Natural killer cell (primary cell): ENCODE measurements at regions not wholly inside any gene's neighbourhood (a gene's known extent, or its start where the extent isn't known, plus 50 kb on each side); places are given as distances from the start of the nearest gene placed in this dataset.
"Not testable (repeated sequence)": the region's sequence is repeated elsewhere in the genome, so short reads cannot be mapped to it uniquely, and the experiment has no call there.

ENCODE experiments used
- ATAC-seq, 3 donors: fragments of 150-1000 bp in 2 of 3; fragments of 200-7000 bp in 1 of 3; cut with Tn5 transposase; 1 replicate in 1 of 3; 2 replicates in 2 of 3; pipeline ENCODE4 v1.10.0; 2021; ENCODE audit warnings: mild to moderate bottlenecking in 2 of 3, moderate library complexity in 2 of 3
- DNase-seq, 2 donors: peaks; one replicate each; pipeline versions ENCODE4 v3.0.0 to v3.0.0-alpha.2; 2013 to 2021; ENCODE audit warnings: mixed read lengths in 1 of 2
- H3K27ac ChIP-seq: one replicate; pipeline ENCODE4 v1.5.1; 2013; ENCODE audit warnings: mild to moderate bottlenecking, low read length
- H3K27me3 ChIP-seq: one replicate; pipeline ENCODE4 v1.6.1; 2013; ENCODE audit warnings: low read length; ENCODE audit not compliant: control insufficient read depth, insufficient read depth
- H3K36me3 ChIP-seq: one replicate; pipeline ENCODE4 v1.6.1; 2013; ENCODE audit warnings: low read length; ENCODE audit not compliant: control insufficient read depth, insufficient read depth
- H3K4me1 ChIP-seq: one replicate; pipeline ENCODE4 v1.6.1; 2013; ENCODE audit warnings: low read length; ENCODE audit not compliant: control insufficient read depth, insufficient read depth
- H3K4me3 ChIP-seq: one replicate; pipeline ENCODE4 v1.5.1; 2013; ENCODE audit warnings: low read length
- H3K9me3 ChIP-seq: one replicate; pipeline ENCODE4 v1.6.1; 2013; ENCODE audit warnings: low read length; ENCODE audit not compliant: control insufficient read depth, insufficient read depth
- H3K27ac Mint-ChIP-seq, 2 donors: one replicate each; pipeline ENCODE4 v1.8.0; 2022; ENCODE audit warnings: mild to moderate bottlenecking in 2 of 2, mixed read lengths in 2 of 2, moderate library complexity in 1 of 2
- H3K27me3 Mint-ChIP-seq, 2 donors: one replicate each; pipeline ENCODE4 v1.8.0; 2022; ENCODE audit warnings: low read depth in 2 of 2, mixed read lengths in 2 of 2
- H3K36me3 Mint-ChIP-seq: one replicate; pipeline ENCODE4 v1.8.0; 2022; ENCODE audit warnings: mixed read lengths
- H3K4me1 Mint-ChIP-seq, 2 donors: one replicate each; pipeline ENCODE4 v1.8.0; 2022; ENCODE audit warnings: mixed read lengths in 2 of 2
- H3K4me3 Mint-ChIP-seq: one replicate; pipeline ENCODE4 v1.8.0; 2022; ENCODE audit warnings: mild to moderate bottlenecking, moderate library complexity, mixed read lengths
- H3K9me3 Mint-ChIP-seq, 2 donors: one replicate each; pipeline ENCODE4 v1.8.0; 2022; ENCODE audit warnings: mixed read lengths in 2 of 2
- WGBS: methylation state at CpG from one replicate; pipeline ENCODE4 v1.1.7; 2013; ENCODE audit warnings: missing lambda C conversion rate; ENCODE audit not compliant: insufficient coverage; 5-methylcytosine and 5-hydroxymethylcytosine counted together
- intact Hi-C: fragments of 100-400 bp; cut with micrococcal nuclease; formaldehyde crosslinking; loops from one replicate; pipeline ENCODE4 v1.14.2; 2022
- TF ChIP-seq, protein P1 (sequence below): fragments of 200-600 bp; IDR thresholded peaks from one replicate; pipeline ENCODE4 v1.8.0; 2022; ENCODE audit warnings: antibody characterized with exemption

DNA sequence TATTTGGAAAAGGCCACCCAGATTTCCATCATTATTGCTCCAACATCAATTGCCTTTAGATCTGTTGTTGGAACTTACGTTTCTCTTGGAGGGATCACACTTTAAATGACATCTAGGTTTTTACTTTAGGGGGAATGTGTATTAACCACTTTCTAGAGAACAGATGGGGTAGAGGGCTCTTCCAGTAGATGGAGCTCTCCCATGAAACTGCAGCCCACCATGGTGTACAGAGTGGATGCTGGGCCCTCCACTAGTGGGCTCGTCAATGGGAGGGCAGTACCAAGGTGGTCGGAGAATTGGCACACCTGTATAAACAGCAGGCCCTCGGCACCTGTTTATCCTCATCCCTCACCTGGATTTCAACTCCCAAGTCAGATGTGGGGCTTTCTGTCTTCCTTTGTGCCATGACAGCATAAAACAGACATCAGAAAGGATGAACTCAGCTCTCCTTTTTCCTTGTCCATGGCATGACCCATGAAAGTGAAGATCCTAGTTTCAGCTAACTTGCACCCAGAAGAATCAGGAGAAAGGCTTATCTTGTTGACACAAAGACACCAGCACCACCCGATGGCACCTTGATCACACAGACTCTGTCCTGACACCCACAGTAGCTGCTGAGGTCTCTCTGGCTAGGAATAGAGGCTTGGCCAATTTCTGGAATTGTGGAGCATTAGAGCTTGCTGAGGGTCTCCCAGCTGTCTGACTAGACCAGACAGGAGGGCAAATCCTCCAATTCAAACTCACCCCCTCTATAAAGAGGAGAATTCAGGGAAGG, 150.5 kb downstream of the CYP26A1 start:
- Mint-ChIP-seq H3K4me3 (no peak overlapping the region), H3K9me3 (no peaks in the 10 kb centered on the region), H3K27ac (no peak overlapping the region), H3K4me1 (no peaks in the 10 kb centered on the region), H3K36me3 (no peaks in the 10 kb centered on the region), H3K27me3 (peaks cover 3 to 8% of the 10 kb centered on the region in 2 donors)
- DNase-seq (no peak), ATAC-seq (no peak)
- TF ChIP-seq, protein P1, sequence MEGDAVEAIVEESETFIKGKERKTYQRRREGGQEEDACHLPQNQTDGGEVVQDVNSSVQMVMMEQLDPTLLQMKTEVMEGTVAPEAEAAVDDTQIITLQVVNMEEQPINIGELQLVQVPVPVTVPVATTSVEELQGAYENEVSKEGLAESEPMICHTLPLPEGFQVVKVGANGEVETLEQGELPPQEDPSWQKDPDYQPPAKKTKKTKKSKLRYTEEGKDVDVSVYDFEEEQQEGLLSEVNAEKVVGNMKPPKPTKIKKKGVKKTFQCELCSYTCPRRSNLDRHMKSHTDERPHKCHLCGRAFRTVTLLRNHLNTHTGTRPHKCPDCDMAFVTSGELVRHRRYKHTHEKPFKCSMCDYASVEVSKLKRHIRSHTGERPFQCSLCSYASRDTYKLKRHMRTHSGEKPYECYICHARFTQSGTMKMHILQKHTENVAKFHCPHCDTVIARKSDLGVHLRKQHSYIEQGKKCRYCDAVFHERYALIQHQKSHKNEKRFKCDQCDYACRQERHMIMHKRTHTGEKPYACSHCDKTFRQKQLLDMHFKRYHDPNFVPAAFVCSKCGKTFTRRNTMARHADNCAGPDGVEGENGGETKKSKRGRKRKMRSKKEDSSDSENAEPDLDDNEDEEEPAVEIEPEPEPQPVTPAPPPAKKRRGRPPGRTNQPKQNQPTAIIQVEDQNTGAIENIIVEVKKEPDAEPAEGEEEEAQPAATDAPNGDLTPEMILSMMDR = no peak
- Histone ChIP-seq H3K9me3 (no peaks in the 10 kb centered on the region), H3K27ac (no peak overlapping the region), H3K4me1 (no peaks in the 10 kb centered on the region), H3K27me3 (no peaks in the 10 kb centered on the region), H3K4me3 (no peak overlapping the region), H3K36me3 (no peaks in the 10 kb centered on the region)
- WGBS = 84% methylated on average over 4 of the region's 5 CpGs
- intact Hi-C loops = no loop called here

- Histone ChIP-seq H3K36me3 (no peaks in the 10 kb centered on the region), H3K9me3 (no peaks in the 10 kb centered on the region), H3K27me3 (no peaks in the 10 kb centered on the region), H3K4me3 (no peak overlapping the region), H3K27ac (no peak overlapping the region), H3K4me1 (no peaks in the 10 kb centered on the region)
- TF ChIP-seq, protein P1 = no peak
- intact Hi-C loops = no loop called here
- Mint-ChIP-seq H3K4me1 (no peaks in the 10 kb centered on the region), H3K4me3 (no peak overlapping the region), H3K27me3 (peaks cover 3 to 8% of the 10 kb centered on the region in 2 donors), H3K36me3 (no peaks in the 10 kb centered on the region), H3K27ac (no peak overlapping the region), H3K9me3 (no peaks in the 10 kb centered on the region)
- 74% methylated on average over 6 of the region's 6 CpGs for WGBS
- no peak for ATAC-seq
- no peak for DNase-seq
Observed at GRCh38 chr10:93225938-93226337, 152.2 kb downstream of the CYP26A1 start.

DNA sequence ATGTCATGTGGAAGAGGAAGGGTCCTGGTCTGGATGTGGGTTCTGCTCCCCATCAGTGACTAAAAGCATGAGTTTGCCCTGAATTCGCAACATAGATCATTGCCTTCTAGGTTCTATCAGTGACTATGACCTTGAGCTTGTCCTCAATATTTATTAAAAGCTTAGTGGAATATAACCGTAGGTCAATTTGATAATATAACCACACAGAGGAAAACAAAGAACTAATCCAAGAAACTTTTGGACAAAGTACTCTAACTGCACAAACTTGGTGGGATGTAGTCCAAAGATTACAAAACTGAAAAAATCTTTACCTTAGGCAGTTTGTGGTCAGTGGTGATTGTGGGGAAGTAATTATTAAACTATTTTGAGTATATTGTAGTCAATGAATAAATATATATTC, 152.9 kb downstream of the CYP26A1 start:
- Histone ChIP-seq H3K27me3 (no peaks in the 10 kb centered on the region), H3K9me3 (no peaks in the 10 kb centered on the region), H3K27ac (no peak overlapping the region), H3K4me3 (no peak overlapping the region), H3K4me1 (no peaks in the 10 kb centered on the region), H3K36me3 (no peaks in the 10 kb centered on the region)
- TF ChIP-seq, protein P1 = no peak
- 100% methylated on average over 1 of the region's 2 CpGs for WGBS
- Mint-ChIP-seq H3K36me3 (no peaks in the 10 kb centered on the region), H3K27me3 (peaks cover 3 to 8% of the 10 kb centered on the region in 2 donors), H3K27ac (no peak overlapping the region), H3K9me3 (no peaks in the 10 kb centered on the region), H3K4me1 (no peaks in the 10 kb centered on the region), H3K4me3 (no peak overlapping the region)
- ATAC-seq (no peak), DNase-seq (no peak)
- intact Hi-C loops = no loop called here

- H3K4me1 Mint-ChIP-seq, H3K27me3 ChIP-seq, ATAC-seq, H3K36me3 Mint-ChIP-seq, H3K4me1 ChIP-seq, H3K9me3 Mint-ChIP-seq, H3K27ac ChIP-seq, intact Hi-C loops, H3K4me3 Mint-ChIP-seq, H3K27ac Mint-ChIP-seq, H3K36me3 ChIP-seq, H3K9me3 ChIP-seq, H3K4me3 ChIP-seq, DNase-seq: not testable (repeated sequence)
- H3K27me3 Mint-ChIP-seq = peaks cover 0 to 21% of the 10 kb centered on the region in 2 donors
- 89% methylated on average over 7 of the region's 7 CpGs for WGBS
Observed at GRCh38 chr10:93230596-93230995, 156.9 kb downstream of the CYP26A1 start.

DNA sequence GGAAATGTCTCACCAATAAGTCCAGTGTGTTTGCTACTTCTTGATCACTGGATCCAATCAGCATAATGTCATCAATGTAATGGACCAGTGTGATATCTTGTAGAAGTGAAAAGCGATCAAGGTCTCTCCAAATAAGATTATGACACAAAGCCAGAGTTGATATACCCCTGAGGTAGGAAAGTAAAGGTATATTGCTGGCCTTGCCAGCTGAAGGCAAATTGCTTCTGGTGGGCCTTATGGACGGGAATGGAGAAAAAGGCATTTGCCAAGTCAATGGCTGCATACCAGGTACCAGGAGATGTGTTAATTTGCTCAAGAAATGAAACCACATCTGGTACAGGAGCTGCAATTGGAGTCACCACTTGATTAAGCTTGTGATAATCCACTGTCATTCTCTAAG, 158.5 kb downstream of the CYP26A1 start:
- intact Hi-C loops, H3K4me3 Mint-ChIP-seq, H3K9me3 Mint-ChIP-seq: not testable (repeated sequence)

DNA sequence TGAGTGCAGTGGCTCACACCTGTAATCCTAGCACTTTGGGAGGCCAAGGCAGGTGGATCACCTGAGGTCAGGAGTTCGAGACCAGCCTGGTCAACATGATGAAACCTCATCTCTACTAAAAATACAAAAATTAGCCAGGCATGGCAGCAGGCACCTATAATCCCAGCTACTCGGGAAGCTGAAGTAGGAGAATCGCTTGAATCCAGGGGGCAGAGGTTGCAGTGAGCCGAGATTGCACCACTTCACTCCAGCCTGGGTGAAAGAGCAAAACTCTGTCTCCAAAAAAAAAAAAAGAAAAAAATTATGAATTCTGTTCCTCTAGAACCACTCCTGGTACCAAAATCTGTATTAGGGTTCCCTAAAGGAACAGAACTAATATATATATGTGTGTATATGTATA, 161.2 kb downstream of the CYP26A1 start:
- H3K36me3 Mint-ChIP-seq, ATAC-seq, H3K27ac Mint-ChIP-seq, H3K4me3 ChIP-seq, H3K4me3 Mint-ChIP-seq, H3K27me3 ChIP-seq, H3K9me3 Mint-ChIP-seq, DNase-seq, H3K4me1 Mint-ChIP-seq, H3K9me3 ChIP-seq, H3K36me3 ChIP-seq, H3K4me1 ChIP-seq, intact Hi-C loops, H3K27ac ChIP-seq: not testable (repeated sequence)
- whole genome bisulfite sequencing = 90% methylated on average over 4 of the region's 4 CpGs
- peaks cover 0 to 24% of the 10 kb centered on the region in 2 donors for H3K27me3 Mint-ChIP-seq

More for the DNA sequence above, 158.5 kb downstream of the CYP26A1 start:
- not testable (repeated sequence) for H3K27me3 ChIP-seq, H3K27ac Mint-ChIP-seq, H3K4me1 ChIP-seq, H3K4me3 ChIP-seq, H3K36me3 Mint-ChIP-seq, H3K36me3 ChIP-seq, DNase-seq, H3K9me3 ChIP-seq, ATAC-seq, H3K4me1 Mint-ChIP-seq, H3K27ac ChIP-seq
- peaks cover 0 to 24% of the 10 kb centered on the region in 2 donors for H3K27me3 Mint-ChIP-seq
- 70% methylated on average over 1 of the region's 2 CpGs for WGBS
